ENCODE measurements at regions not wholly inside any gene's neighbourhood (a gene's known extent, or its start where the extent isn't known, plus 50 kb on each side); places are given as distances from the start of the nearest gene placed in this dataset.
"Not testable (repeated sequence)": the region's sequence is repeated elsewhere in the genome, so short reads cannot be mapped to it uniquely, and the experiment has no call there.

DNA sequence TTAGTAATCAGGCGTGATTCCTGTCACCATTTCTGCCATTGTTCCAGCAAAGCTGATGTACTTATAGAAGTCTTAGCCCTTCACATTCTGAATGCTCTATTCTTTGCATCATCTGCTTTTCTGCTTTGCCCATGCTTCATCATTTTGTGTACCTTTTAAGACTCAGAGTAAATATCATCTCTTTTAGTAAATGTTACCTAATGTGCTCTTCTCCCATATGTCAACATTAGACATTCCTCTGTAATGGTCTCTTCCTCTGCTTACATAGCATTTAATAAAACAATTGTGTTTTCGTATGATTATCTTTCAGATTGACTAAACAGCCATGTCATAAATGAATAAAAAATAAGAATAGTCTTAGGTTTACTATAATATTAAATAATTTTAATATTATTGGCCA is 719.6 kb upstream of the GRM3 start:
- DNase-seq: no peak
- H3K4me1 ChIP-seq (ENCODE audit: control insufficient read depth, insufficient read depth, low read length, poor library complexity, severe bottlenecking): no peaks in the 10 kb centered on the region

DNA sequence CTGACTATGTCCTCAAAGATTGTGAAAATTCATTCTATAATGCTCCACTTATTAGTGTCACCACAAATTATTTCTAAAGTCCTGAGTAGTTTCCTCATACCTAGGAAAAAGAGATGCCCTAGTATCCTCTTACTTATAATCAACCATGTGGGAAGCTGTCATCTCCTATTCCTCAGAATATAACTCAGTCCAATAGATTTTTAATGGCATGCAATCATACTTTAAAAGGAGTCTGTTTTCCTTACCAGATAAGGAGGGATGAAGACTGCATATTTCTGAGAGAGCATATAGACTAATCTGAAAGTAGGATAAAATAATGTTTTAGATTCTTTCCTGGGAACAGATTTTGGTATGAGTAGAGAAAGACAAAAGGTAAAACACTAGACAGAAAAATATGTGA is 727.7 kb upstream of the GRM3 start:
- H3K27me3 Mint-ChIP-seq: no peaks in the 10 kb centered on the region

More for the DNA sequence above, 719.6 kb upstream of the GRM3 start:
- Histone ChIP-seq H3K27ac (ENCODE audit: insufficient read depth, low read length, poor library complexity, severe bottlenecking) (no peak overlapping the region), H3K4me3 (ENCODE audit: low read depth, low read length) (no peak overlapping the region), H3K36me3 (ENCODE audit: control insufficient read depth, insufficient read depth, low read length) (no peaks in the 10 kb centered on the region), H3K27me3 (ENCODE audit: control insufficient read depth, insufficient read depth, low read length) (no peaks in the 10 kb centered on the region), H3K9me3 (ENCODE audit: control insufficient read depth in 2 of 2, low read length in 2 of 2) (peaks cover 3% of the 10 kb centered on the region in 2 experiments)
- Mint-ChIP-seq H3K4me3 (no peak overlapping the region), H3K27me3 (no peaks in the 10 kb centered on the region), H3K27ac (no peak overlapping the region), H3K4me1 (no peaks in the 10 kb centered on the region), H3K9me3 (peaks cover 2 to 25% (median 5%) of the 10 kb centered on the region in 7 donors), H3K36me3 (no peaks in the 10 kb centered on the region)
- ATAC-seq (ENCODE audit: low read depth in 2 of 2): no peak

DNA sequence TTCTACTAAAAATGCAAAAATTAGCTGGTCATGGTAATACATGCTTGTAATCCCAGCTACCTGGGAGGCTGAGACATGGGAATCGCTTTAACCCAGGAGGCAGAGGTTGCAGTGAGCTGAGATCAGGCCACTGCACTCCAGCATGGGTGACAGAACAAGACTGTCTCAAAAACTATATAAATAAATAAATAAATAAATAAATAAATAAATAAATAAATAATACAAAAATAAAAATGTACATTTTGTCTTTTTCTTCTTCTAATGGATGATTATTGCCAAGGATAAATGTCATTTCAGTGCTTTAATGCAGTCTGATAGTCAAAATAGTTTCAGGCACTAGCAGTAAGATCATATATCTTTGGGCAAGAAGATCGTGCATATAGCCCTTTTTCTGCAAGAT is 727.6 kb upstream of the SEMA3D start:
- no peak for DNase-seq
- Mint-ChIP-seq H3K36me3 (no peaks in the 10 kb centered on the region), H3K27ac (no peak overlapping the region), H3K4me3 (no peak overlapping the region), H3K9me3 (peaks cover 0 to 34% (median 5%) of the 10 kb centered on the region in 7 donors), H3K27me3 (no peaks in the 10 kb centered on the region), H3K4me1 (no peaks in the 10 kb centered on the region)
- no peaks in the 10 kb centered on the region for H3K4me1 ChIP-seq (ENCODE audit: control insufficient read depth, insufficient read depth, low read length, poor library complexity, severe bottlenecking)
- H3K27ac ChIP-seq (ENCODE audit: insufficient read depth, low read length, poor library complexity, severe bottlenecking): no peak overlapping the region
- no peaks in the 10 kb centered on the region for H3K27me3 ChIP-seq (ENCODE audit: control insufficient read depth, insufficient read depth, low read length)
- no peak for ATAC-seq (ENCODE audit: low read depth in 2 of 2)
- no peaks in the 10 kb centered on the region for H3K36me3 ChIP-seq (ENCODE audit: control insufficient read depth, insufficient read depth, low read length)
- H3K9me3 ChIP-seq (ENCODE audit: control insufficient read depth in 2 of 2, low read length in 2 of 2): peaks cover 0 to 3% of the 10 kb centered on the region in 2 experiments
- no peak overlapping the region for H3K4me3 ChIP-seq (ENCODE audit: low read depth, low read length)

More for the DNA sequence above, 727.7 kb upstream of the GRM3 start:
- H3K9me3 Mint-ChIP-seq: peaks cover 0 to 23% (median 3%) of the 10 kb centered on the region in 7 donors
- no peak overlapping the region for H3K4me3 Mint-ChIP-seq
- DNase-seq (no peak), ATAC-seq (ENCODE audit: low read depth in 2 of 2) (no peak)
- Histone ChIP-seq H3K9me3 (ENCODE audit: control insufficient read depth in 2 of 2, low read length in 2 of 2) (peaks cover 0 to 3% of the 10 kb centered on the region in 2 experiments), H3K4me3 (ENCODE audit: low read depth, low read length) (no peak overlapping the region), H3K27ac (ENCODE audit: insufficient read depth, low read length, poor library complexity, severe bottlenecking) (no peak overlapping the region), H3K4me1 (ENCODE audit: control insufficient read depth, insufficient read depth, low read length, poor library complexity, severe bottlenecking) (no peaks in the 10 kb centered on the region), H3K36me3 (ENCODE audit: control insufficient read depth, insufficient read depth, low read length) (no peaks in the 10 kb centered on the region), H3K27me3 (ENCODE audit: control insufficient read depth, insufficient read depth, low read length) (no peaks in the 10 kb centered on the region)
- no peak overlapping the region for H3K27ac Mint-ChIP-seq
- no peaks in the 10 kb centered on the region for H3K36me3 Mint-ChIP-seq
- H3K4me1 Mint-ChIP-seq: no peaks in the 10 kb centered on the region

DNA sequence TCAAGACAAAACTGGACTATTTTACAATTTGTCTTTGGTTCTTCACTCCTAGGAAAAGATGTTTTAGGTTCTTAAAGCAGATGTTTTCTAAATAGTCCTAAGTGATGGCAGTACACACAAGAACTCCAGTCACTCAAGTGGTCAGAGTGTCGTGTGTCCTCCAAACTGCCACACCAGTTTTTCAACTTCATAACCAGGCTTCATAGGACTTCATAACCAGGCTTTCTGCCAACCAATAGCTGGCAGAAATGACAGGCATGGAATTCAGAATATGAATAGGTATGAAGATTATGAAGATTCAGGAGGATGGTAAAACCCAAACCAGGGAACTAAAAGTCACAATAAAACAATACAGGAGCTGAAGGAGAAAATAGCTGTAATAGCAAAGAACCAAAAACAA is 721.2 kb upstream of the SEMA3D start:
- Mint-ChIP-seq H3K9me3 (peaks cover 0 to 47% (median 9%) of the 10 kb centered on the region in 7 donors), H3K4me3 (no peak overlapping the region), H3K4me1 (no peaks in the 10 kb centered on the region), H3K36me3 (no peaks in the 10 kb centered on the region), H3K27me3 (no peaks in the 10 kb centered on the region), H3K27ac (no peak overlapping the region)
- no peak overlapping the region for H3K27ac ChIP-seq (ENCODE audit: insufficient read depth, low read length, poor library complexity, severe bottlenecking)
- no peaks in the 10 kb centered on the region for H3K36me3 ChIP-seq (ENCODE audit: control insufficient read depth, insufficient read depth, low read length)
- no peak overlapping the region for H3K4me3 ChIP-seq (ENCODE audit: low read depth, low read length)
- peaks cover 0 to 6% of the 10 kb centered on the region in 2 experiments for H3K9me3 ChIP-seq (ENCODE audit: control insufficient read depth in 2 of 2, low read length in 2 of 2)
- no peaks in the 10 kb centered on the region for H3K27me3 ChIP-seq (ENCODE audit: control insufficient read depth, insufficient read depth, low read length)
- H3K4me1 ChIP-seq (ENCODE audit: control insufficient read depth, insufficient read depth, low read length, poor library complexity, severe bottlenecking): no peaks in the 10 kb centered on the region
- ATAC-seq (ENCODE audit: low read depth in 2 of 2) (no peak), DNase-seq (no peak)

DNA sequence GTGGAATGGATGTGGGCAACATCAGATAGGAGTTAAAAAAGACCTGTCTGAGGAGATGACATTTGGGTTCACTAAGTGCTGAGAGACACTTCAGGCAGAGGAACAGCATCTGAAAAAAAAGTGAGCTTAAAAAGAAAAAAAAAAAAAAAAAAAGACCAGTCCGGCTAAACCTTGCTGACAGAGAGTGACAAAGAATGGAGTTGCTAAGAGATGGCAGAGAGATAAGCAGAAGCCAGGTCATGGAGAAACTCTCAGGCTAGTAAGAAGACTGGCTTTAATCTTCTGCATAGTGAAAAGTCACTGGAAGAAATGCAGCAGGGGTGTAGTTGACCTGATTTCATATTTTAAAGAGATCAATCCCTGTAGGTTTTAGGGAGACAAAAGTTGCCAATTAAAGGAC is 711.1 kb upstream of the SEMA3D start:
- Histone ChIP-seq H3K4me3 (ENCODE audit: low read depth, low read length) (no peak overlapping the region), H3K27me3 (ENCODE audit: control insufficient read depth, insufficient read depth, low read length) (no peaks in the 10 kb centered on the region), H3K4me1 (ENCODE audit: control insufficient read depth, insufficient read depth, low read length, poor library complexity, severe bottlenecking) (no peaks in the 10 kb centered on the region), H3K27ac (ENCODE audit: insufficient read depth, low read length, poor library complexity, severe bottlenecking) (no peak overlapping the region), H3K36me3 (ENCODE audit: control insufficient read depth, insufficient read depth, low read length) (no peaks in the 10 kb centered on the region), H3K9me3 (ENCODE audit: control insufficient read depth in 2 of 2, low read length in 2 of 2) (peaks cover 0 to under 1% of the 10 kb centered on the region in 2 experiments)
- Mint-ChIP-seq H3K4me3 (no peak overlapping the region), H3K36me3 (no peaks in the 10 kb centered on the region), H3K4me1 (no peaks in the 10 kb centered on the region), H3K27ac (no peak overlapping the region), H3K27me3 (no peaks in the 10 kb centered on the region), H3K9me3 (peaks cover 0 to 10% (median 2%) of the 10 kb centered on the region in 7 donors)
- ATAC-seq (ENCODE audit: low read depth in 2 of 2): no peak
- no peak for DNase-seq

DNA sequence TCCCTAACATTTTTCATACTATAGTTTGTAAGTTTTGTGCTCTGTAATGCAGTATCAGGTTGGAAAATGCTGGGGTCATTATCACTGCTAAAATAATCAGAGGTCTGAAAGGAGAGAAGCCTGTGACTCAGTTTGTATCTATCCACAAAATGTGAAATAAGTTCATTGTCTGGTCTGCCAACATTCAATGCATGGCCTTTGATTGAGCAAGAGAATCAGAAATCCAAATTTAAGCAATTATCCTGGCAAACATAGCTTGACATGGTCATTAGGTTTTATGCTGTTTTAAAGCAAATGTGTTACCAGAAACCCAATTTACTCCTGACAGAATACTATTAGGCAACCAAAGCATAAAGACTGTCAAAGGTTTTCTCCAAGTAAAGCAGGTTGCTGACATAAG is 709.7 kb upstream of the SEMA3D start:
- Mint-ChIP-seq H3K9me3 (peaks cover 0 to 10% (median 2%) of the 10 kb centered on the region in 7 donors), H3K27ac (no peak overlapping the region), H3K4me1 (no peaks in the 10 kb centered on the region), H3K36me3 (no peaks in the 10 kb centered on the region), H3K4me3 (no peak overlapping the region), H3K27me3 (no peaks in the 10 kb centered on the region)
- H3K27me3 ChIP-seq (ENCODE audit: control insufficient read depth, insufficient read depth, low read length): no peaks in the 10 kb centered on the region
- H3K4me1 ChIP-seq (ENCODE audit: control insufficient read depth, insufficient read depth, low read length, poor library complexity, severe bottlenecking): no peaks in the 10 kb centered on the region
- no peak overlapping the region for H3K4me3 ChIP-seq (ENCODE audit: low read depth, low read length)
- DNase-seq (no peak), ATAC-seq (ENCODE audit: low read depth in 2 of 2) (no peak)
- no peaks in the 10 kb centered on the region for H3K9me3 ChIP-seq (ENCODE audit: control insufficient read depth in 2 of 2, low read length in 2 of 2)
- no peak overlapping the region for H3K27ac ChIP-seq (ENCODE audit: insufficient read depth, low read length, poor library complexity, severe bottlenecking)
- no peaks in the 10 kb centered on the region for H3K36me3 ChIP-seq (ENCODE audit: control insufficient read depth, insufficient read depth, low read length)

DNA sequence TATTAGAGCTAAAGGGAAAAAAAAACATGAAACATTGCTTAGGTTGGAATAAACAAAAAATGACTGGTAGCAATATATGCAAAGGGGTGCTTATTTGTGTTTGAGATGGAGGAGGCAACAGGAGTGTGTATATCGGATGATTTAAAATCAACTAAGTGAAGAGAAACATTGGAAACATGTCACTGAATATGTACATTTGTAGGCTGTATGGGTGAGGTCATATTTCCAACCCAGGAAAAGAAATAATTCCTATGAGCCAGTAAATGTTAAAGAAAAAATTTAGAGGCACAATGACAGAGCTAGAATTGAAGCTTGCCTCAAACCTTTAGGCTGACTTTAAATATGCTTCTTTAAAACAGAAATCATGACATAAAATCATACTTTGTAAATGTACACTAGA is 709.0 kb upstream of the SEMA3D start:
- no peaks in the 10 kb centered on the region for H3K36me3 ChIP-seq (ENCODE audit: control insufficient read depth, insufficient read depth, low read length)
- no peak overlapping the region for H3K27ac ChIP-seq (ENCODE audit: insufficient read depth, low read length, poor library complexity, severe bottlenecking)
- H3K9me3 ChIP-seq (ENCODE audit: control insufficient read depth in 2 of 2, low read length in 2 of 2): no peaks in the 10 kb centered on the region
- no peaks in the 10 kb centered on the region for H3K27me3 ChIP-seq (ENCODE audit: control insufficient read depth, insufficient read depth, low read length)
- H3K4me3 Mint-ChIP-seq: no peak overlapping the region
- H3K4me3 ChIP-seq (ENCODE audit: low read depth, low read length): no peak overlapping the region
- DNase-seq (no peak), ATAC-seq (ENCODE audit: low read depth in 2 of 2) (no peak)
- H3K27me3 Mint-ChIP-seq: no peaks in the 10 kb centered on the region
- H3K36me3 Mint-ChIP-seq: no peaks in the 10 kb centered on the region
- no peak overlapping the region for H3K27ac Mint-ChIP-seq
- H3K4me1 Mint-ChIP-seq: no peaks in the 10 kb centered on the region
- H3K4me1 ChIP-seq (ENCODE audit: control insufficient read depth, insufficient read depth, low read length, poor library complexity, severe bottlenecking): no peaks in the 10 kb centered on the region
- H3K9me3 Mint-ChIP-seq: peaks cover 0 to 10% (median 2%) of the 10 kb centered on the region in 7 donors

DNA sequence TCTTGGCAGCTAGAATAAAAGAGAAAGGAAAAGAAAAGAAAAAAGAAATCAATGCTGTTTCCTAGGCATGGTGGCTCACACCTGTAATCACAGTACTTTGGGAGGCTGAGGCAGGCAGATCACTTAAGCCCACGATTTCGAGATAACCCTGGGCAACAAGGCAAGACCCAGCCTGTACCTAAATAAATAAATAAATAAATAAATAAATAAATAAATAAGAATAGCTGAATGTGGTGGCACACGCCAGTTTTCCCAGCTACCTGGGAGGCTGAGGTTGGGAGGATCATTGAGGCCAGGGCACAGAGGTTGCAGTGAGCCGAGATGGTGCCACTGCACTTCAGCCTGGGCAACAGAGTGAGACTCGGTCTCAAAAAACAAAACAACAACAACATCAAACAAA is 705.0 kb upstream of the SEMA3D start:
- not testable (repeated sequence) for H3K36me3 ChIP-seq (ENCODE audit: control insufficient read depth, insufficient read depth, low read length); H3K27ac ChIP-seq (ENCODE audit: insufficient read depth, low read length, poor library complexity, severe bottlenecking); H3K27me3 ChIP-seq (ENCODE audit: control insufficient read depth, insufficient read depth, low read length); H3K27me3 Mint-ChIP-seq; ATAC-seq (ENCODE audit: low read depth in 2 of 2); DNase-seq; H3K9me3 ChIP-seq (ENCODE audit: control insufficient read depth in 2 of 2, low read length in 2 of 2); H3K4me1 Mint-ChIP-seq; H3K4me3 Mint-ChIP-seq; H3K4me1 ChIP-seq (ENCODE audit: control insufficient read depth, insufficient read depth, low read length, poor library complexity, severe bottlenecking); H3K4me3 ChIP-seq (ENCODE audit: low read depth, low read length); H3K27ac Mint-ChIP-seq; H3K36me3 Mint-ChIP-seq
- H3K9me3 Mint-ChIP-seq: peaks cover 0 to 10% (median 5%) of the 10 kb centered on the region in 7 donors

Measured in CD4-positive, CD25-positive, alpha-beta regulatory T cell (primary cell).